GM12872 (cell line): ENCODE measurements at regions not wholly inside any gene's neighbourhood (a gene's known extent, or its start where the extent isn't known, plus 50 kb on each side); places are given as distances from the start of the nearest gene placed in this dataset.

Source experiments
- CTCF ChIP-seq: IDR thresholded peaks from 3 replicates; pipeline ENCODE4 v1.5.1; 2011; ENCODE audit warnings: low read depth, mild to moderate bottlenecking, low read length, moderate library complexity; ENCODE audit not compliant: insufficient read depth

DNA sequence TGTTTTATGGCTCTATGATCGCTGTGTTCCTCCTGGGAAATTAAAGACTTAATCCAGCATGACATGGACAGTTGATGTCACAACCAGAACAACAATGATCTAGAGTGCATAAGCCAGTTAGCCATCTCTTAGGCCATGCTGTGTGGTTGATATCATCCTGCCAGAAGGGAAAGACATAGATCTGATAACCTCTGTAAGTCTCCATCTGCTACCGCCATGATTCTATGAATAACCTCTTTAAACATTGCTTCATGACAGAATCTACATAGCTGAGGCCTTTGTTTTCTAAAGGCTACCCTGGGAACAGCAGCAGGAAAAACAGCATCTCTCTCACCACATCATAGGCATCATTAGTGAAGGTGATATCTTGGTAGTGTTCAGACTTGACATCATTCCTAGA lies 117.6 kb upstream of the PHACTR1 start:
- TF ChIP-seq CTCF: no peak

DNA sequence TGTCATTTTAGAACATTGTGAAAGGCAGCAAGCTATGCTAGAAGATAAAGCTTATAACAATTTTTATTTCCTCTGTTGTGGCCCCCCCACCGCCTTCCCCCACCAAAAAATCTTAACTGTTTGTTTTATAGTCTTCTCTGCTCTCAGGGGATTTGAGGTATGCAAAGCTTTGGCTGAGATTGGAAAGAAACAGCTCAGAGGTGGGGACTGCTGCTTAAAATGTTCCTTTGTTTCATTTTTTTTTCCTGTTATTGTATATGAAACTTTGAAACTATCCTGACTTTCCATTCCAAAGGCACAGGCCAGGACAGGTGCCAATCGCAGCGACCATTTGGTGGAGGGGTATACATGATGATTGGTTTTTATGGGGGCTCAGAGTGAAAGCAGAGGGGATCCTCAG lies 114.7 kb upstream of the PHACTR1 start:
- TF ChIP-seq CTCF: no peak

DNA sequence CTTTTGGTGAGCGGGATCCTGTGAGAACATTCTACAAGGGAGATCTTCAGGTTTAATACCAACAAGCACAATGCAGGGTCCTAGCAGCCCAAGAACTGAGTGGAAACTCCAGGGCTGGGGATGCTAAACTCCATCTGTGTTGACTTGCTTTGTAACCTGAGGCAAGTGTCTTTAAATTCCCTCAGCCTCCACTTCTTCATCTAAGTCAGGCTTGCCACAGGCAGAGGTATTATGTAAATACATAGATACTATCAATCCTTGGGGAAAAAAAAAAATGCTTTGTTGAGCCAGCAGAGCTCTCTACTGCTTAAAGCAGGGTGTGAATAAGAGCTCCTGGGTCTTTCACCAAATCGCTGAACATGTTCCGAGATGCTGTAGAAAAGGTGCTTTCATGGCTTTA lies 114.2 kb upstream of the PHACTR1 start:
- no peak for TF ChIP-seq CTCF

GRCh38 chr6:12602951-12603672 lies 113.5 kb upstream of the PHACTR1 start:
- peak; percentile 63 for TF ChIP-seq CTCF

GRCh38 chr6:12603673-12604049 lies 112.9 kb upstream of the PHACTR1 start:
- TF ChIP-seq CTCF: no peak

DNA sequence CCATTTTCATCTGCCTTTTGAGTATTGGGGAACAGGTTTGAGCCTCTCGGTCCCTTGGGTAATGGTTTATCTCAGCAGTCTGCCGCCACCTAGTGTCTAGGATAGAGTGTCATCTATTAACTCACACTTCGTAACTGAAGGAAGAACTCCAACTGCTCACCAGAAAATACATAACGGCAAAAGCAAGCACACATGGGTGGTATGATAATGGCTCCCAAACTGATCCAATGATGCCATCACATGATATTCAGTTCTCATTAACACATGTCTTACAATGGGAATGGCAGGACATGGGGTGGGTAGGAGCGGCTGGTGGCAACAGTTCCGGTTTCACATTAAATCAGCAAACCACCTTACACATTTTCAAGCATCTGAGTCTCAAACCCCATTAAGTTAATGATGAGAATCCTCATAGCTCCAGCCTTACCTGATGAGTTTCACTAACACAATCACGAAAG lies 110.7 kb upstream of the PHACTR1 start:
- TF ChIP-seq CTCF: peak; percentile 84

GRCh38 chr6:12606616-12607015 lies 110.0 kb upstream of the PHACTR1 start:
- TF ChIP-seq CTCF: no peak
